ENCODE measurements at regions not wholly inside any gene's neighbourhood (a gene's known extent, or its start where the extent isn't known, plus 50 kb on each side); places are given as distances from the start of the nearest gene placed in this dataset.

GRCh38 chr6:40848038-40848437 is 191.0 kb downstream of the UNC5CL start:
- TF ChIP-seq, protein P1, sequence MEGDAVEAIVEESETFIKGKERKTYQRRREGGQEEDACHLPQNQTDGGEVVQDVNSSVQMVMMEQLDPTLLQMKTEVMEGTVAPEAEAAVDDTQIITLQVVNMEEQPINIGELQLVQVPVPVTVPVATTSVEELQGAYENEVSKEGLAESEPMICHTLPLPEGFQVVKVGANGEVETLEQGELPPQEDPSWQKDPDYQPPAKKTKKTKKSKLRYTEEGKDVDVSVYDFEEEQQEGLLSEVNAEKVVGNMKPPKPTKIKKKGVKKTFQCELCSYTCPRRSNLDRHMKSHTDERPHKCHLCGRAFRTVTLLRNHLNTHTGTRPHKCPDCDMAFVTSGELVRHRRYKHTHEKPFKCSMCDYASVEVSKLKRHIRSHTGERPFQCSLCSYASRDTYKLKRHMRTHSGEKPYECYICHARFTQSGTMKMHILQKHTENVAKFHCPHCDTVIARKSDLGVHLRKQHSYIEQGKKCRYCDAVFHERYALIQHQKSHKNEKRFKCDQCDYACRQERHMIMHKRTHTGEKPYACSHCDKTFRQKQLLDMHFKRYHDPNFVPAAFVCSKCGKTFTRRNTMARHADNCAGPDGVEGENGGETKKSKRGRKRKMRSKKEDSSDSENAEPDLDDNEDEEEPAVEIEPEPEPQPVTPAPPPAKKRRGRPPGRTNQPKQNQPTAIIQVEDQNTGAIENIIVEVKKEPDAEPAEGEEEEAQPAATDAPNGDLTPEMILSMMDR (IDR thresholded peaks at IDR 0.05; ENCODE audit: extremely low read depth, insufficient read depth, missing control alignments), result no peak
- no peak for DNase-seq (ENCODE audit: low spot score)
- in situ Hi-C loops (cut with MboI; ENCODE audit: low pct_unique_long_range_greater_than_20kb, low sequenced_read_pairs, unreplicated experiment), result no loop called here

DNA sequence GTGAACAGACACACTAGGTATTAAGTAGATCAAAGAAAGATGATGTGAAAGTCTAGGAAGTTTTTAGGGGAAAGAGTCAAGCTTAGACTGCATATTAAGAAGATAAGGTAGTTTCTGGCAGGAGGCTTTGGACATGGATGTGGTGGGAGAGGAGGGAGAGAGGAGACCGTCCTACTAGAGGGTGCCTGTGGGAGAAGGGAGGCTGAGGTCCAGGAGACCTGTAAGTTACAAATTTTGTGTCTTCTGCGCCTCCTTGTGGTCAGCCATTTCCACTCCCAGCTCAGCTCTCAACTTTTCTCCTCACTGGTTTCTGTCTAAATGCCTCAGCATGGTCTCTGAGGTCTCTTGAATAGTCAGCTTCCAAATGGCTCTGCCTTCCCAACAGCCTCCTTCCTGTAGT is 193.5 kb downstream of the UNC5CL start:
- TF ChIP-seq, protein P1 (IDR thresholded peaks at IDR 0.05; ENCODE audit: extremely low read depth, insufficient read depth, missing control alignments), result peak; percentile 63
- no peak for DNase-seq (ENCODE audit: low spot score)
- in situ Hi-C loops (cut with MboI; ENCODE audit: low pct_unique_long_range_greater_than_20kb, low sequenced_read_pairs, unreplicated experiment), result no loop called here

DNA sequence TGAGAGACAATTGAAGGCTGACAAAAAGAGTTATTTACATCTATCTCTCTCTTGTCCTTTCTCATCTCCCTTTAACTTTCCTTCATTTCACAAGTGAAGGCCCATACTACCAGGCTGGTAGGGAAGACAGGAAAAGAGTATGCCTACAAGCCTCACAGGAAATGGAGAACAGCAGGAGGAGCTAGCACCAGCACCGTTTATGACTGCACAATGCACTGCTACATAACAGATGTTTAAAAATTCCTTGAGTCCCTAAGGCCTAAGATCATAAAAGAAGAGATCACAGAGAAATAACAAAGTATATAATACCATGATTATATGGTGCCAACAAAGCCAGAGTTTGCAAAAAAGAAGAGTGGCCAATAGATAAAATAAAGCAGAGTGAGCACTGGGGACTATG is 194.8 kb downstream of the UNC5CL start:
- no peak for DNase-seq (ENCODE audit: low spot score)
- TF ChIP-seq, protein P1 (IDR thresholded peaks at IDR 0.05; ENCODE audit: extremely low read depth, insufficient read depth, missing control alignments), result no peak
- in situ Hi-C loops (cut with MboI; ENCODE audit: low pct_unique_long_range_greater_than_20kb, low sequenced_read_pairs, unreplicated experiment), result no loop called here

- no peak for DNase-seq (ENCODE audit: low spot score)
- in situ Hi-C loops (cut with MboI; ENCODE audit: low pct_unique_long_range_greater_than_20kb, low sequenced_read_pairs, unreplicated experiment), result no loop called here
- TF ChIP-seq, protein P1 (IDR thresholded peaks at IDR 0.05; ENCODE audit: extremely low read depth, insufficient read depth, missing control alignments), result no peak
Measured at GRCh38 chr6:40841721-40842120, 197.3 kb downstream of the UNC5CL start.

- in situ Hi-C loops (cut with MboI; ENCODE audit: low pct_unique_long_range_greater_than_20kb, low sequenced_read_pairs, unreplicated experiment), result no loop called here
- TF ChIP-seq, protein P1 (IDR thresholded peaks at IDR 0.05; ENCODE audit: extremely low read depth, insufficient read depth, missing control alignments), result no peak
- no peak for DNase-seq (ENCODE audit: low spot score)
Measured at GRCh38 chr6:40832691-40833090, 206.3 kb downstream of the UNC5CL start.

DNA sequence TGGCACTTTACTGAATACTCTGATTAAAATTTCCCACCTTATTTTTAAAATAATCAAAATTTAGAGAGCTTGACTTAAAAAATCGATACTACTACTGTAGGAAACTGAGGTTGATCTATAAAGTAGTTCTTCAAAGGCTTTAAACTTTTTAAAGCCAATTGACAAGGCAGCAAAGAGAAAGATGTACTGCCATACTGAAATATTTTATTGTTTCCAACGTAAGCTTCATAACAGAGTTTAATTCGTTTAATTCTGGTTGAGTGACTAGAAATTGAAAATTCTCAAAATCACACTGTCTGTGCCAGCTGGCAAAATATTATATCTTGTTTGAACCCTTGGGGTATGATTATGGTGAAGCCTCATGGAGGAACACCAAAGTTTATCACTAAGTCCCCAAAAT is 207.6 kb downstream of the UNC5CL start:
- in situ Hi-C loops (cut with MboI; ENCODE audit: low pct_unique_long_range_greater_than_20kb, low sequenced_read_pairs, unreplicated experiment), result no loop called here
- TF ChIP-seq, protein P1 (IDR thresholded peaks at IDR 0.05; ENCODE audit: extremely low read depth, insufficient read depth, missing control alignments), result no peak

DNA sequence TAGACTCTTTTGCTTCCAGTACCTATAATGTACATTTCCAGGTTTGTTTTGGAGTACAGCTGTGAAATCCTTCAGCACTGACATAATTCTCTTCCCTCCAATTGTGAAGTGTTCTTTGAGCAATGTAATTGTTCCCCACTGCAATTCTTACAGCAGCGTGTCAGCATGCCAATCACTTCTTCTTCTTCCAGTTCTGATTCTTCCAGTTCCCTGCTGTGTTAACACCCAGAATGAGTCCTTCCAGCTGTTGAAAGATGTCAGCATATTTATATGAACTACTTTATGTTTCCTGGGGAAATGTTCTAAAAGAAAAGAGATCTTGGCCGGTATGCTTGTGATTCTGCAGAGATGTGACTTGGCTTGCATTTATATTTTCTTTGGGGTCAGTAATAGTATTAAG is 213.9 kb downstream of the UNC5CL start:
- no peak for DNase-seq (ENCODE audit: low spot score)
- TF ChIP-seq, protein P1 (IDR thresholded peaks at IDR 0.05; ENCODE audit: extremely low read depth, insufficient read depth, missing control alignments), result no peak
- in situ Hi-C loops (cut with MboI; ENCODE audit: low pct_unique_long_range_greater_than_20kb, low sequenced_read_pairs, unreplicated experiment), result no loop called here

More for the DNA sequence above, 207.6 kb downstream of the UNC5CL start:
- no peak for DNase-seq (ENCODE audit: low spot score)
